HepG2 (cell line): ENCODE measurements at regions not wholly inside any gene's neighbourhood (a gene's known extent, or its start where the extent isn't known, plus 50 kb on each side); places are given as distances from the start of the nearest gene placed in this dataset.

ENCODE experiments used
- ATAC-seq: fragments of 200-7000 bp; cut with Tn5 transposase; 3 replicates; pipeline ENCODE4 v1.9.1; 2020; ENCODE audit warnings: mild to moderate bottlenecking, moderate library complexity
- BruUV-seq: library from RNA; stranded (reverse); fragments of 400-500 nt; replicated peaks from 2 replicates; lab custom pipeline; 2021; lab: Mats Ljungman, UMichigan
- CTCF ChIA-PET: fragments of 300-600 bp; formaldehyde crosslinking; extraction: SDS; loops from one replicate; lab custom pipeline; 2021; ENCODE audit warnings: low total read pairs, inconsistent platforms, low intra/inter-chr PET ratio; lab: Yijun Ruan, JAX
- POLR2A ChIA-PET: fragments of 350-600 bp; sonication (Branson Sonifier 250); formaldehyde crosslinking; loops from one replicate; lab custom pipeline; 2020; ENCODE audit warnings: antibody characterized with exemption, inconsistent platforms; lab: Yijun Ruan, JAX
- DNase-seq: peaks from one replicate; pipeline ENCODE4 v3.0.0-alpha.2; 2015; ENCODE audit warnings: low spot score
- FAIRE-seq: peaks from 3 replicates; lab custom pipeline; 2011; peaks lifted over from hg19 to GRCh38; lab: Jason Lieb, UNC
- H2AFZ ChIP-seq: one replicate; pipeline ENCODE4 v1.6.1; 2011; ENCODE audit warnings: low read length, inconsistent platforms
- H3K27ac ChIP-seq: fragments of 300-600 bp; 3 replicates; pipeline ENCODE4 v1.8.0; 2011; ENCODE audit warnings: mixed run types, mild to moderate bottlenecking, mixed read lengths, low read length, inconsistent platforms; ENCODE audit not compliant: insufficient read depth; ENCODE audit errors: extremely low read length
- H3K27me3 ChIP-seq, 2 experiments: fragments of 200-600 bp in 1 of 2; 2 replicates in 1 of 2; 3 replicates in 1 of 2; pipeline versions ENCODE4 v1.6.0 to v1.8.0; 2011; ENCODE audit warnings: low read length in 2 of 2, mild to moderate bottlenecking in 2 of 2, moderate library complexity in 2 of 2, inconsistent platforms in 1 of 2; ENCODE audit not compliant: insufficient read depth in 2 of 2, control insufficient read depth in 1 of 2
- H3K36me3 ChIP-seq, 2 experiments: fragments of 200-600 bp in 1 of 2; replicated peaks in 1 of 2; 2 replicates in 1 of 2; 3 replicates in 1 of 2; pipeline versions ENCODE4 v1.5.1 to v1.8.0; 2011; ENCODE audit warnings: low read length in 2 of 2, inconsistent platforms in 1 of 2; ENCODE audit not compliant: insufficient read depth in 2 of 2, control insufficient read depth in 1 of 2
- H3K4me1 ChIP-seq: 2 replicates; pipeline ENCODE4 v1.5.1; 2012; ENCODE audit warnings: low read length, inconsistent platforms; ENCODE audit not compliant: insufficient read depth
- H3K4me2 ChIP-seq: 2 replicates; pipeline ENCODE4 v1.6.0; 2011; ENCODE audit warnings: low read depth, low read length, inconsistent platforms
- H3K4me3 ChIP-seq, 3 experiments: fragments of 200-600 bp in 1 of 3; sonication (generic), shearing (Covaris generic) in 1 of 3; replicated peaks in 1 of 3; 2 replicates each; pipeline ENCODE4 v1.5.1; 2011 to 2016; ENCODE audit warnings: low read length in 3 of 3, inconsistent platforms in 2 of 3, low read depth in 2 of 3, mild to moderate bottlenecking in 2 of 3, control low read depth in 1 of 3, mixed read lengths in 1 of 3; ENCODE audit not compliant: insufficient read depth in 1 of 3
- H3K79me2 ChIP-seq: one replicate; pipeline ENCODE4 v1.6.1; 2011; ENCODE audit warnings: low read length, inconsistent platforms; ENCODE audit not compliant: insufficient read depth
- H3K9ac ChIP-seq: 2 replicates; pipeline ENCODE4 v1.6.0; 2011; ENCODE audit warnings: mild to moderate bottlenecking, low read depth, low read length, inconsistent platforms; ENCODE audit not compliant: insufficient read depth
- H3K9me3 ChIP-seq: 2 replicates; pipeline ENCODE4 v1.5.1; 2012; ENCODE audit warnings: mild to moderate bottlenecking, low read length
- H4K20me1 ChIP-seq: 2 replicates; pipeline ENCODE4 v1.6.0; 2011; ENCODE audit warnings: inconsistent platforms, mild to moderate bottlenecking, low read length, moderate library complexity; ENCODE audit not compliant: insufficient read depth
- FIP1L1 ChIP-seq: fragments of 200-400 bp; formaldehyde crosslinking; IDR thresholded peaks from 2 replicates; pipeline ENCODE4 v1.6.1; 2018; ENCODE audit warnings: low read depth, mild to moderate bottlenecking, low read length, moderate library complexity, borderline replicate concordance; ENCODE audit not compliant: insufficient read depth
- KDM5A ChIP-seq: fragments of 200-600 bp; sonication (generic); IDR thresholded peaks from 2 replicates; pipeline ENCODE4 v1.7.0; 2018; ENCODE audit warnings: antibody characterized with exemption, mild to moderate bottlenecking, low read length, borderline replicate concordance
- KLF13 ChIP-seq: sonication (generic); formaldehyde crosslinking; IDR thresholded peaks from 2 replicates; pipeline ENCODE4 v1.4.0; 2020; ENCODE audit warnings: mild to moderate bottlenecking, missing genetic modification reagents
- MYPOP ChIP-seq: sonication (generic); formaldehyde crosslinking; IDR thresholded peaks from 2 replicates; pipeline ENCODE4 v1.8.1; 2023; ENCODE audit warnings: mild to moderate bottlenecking, moderate library complexity, missing genetic modification reagents
- PPARG ChIP-seq: conservative IDR thresholded peaks from 2 replicates; pipeline ENCODE4 v1.6.1; 2016; ENCODE audit warnings: missing biosample characterization, missing genetic modification reagents
- SRY ChIP-seq: sonication (generic); formaldehyde crosslinking; IDR thresholded peaks from 2 replicates; pipeline ENCODE4 v1.8.0; 2022; ENCODE audit warnings: mild to moderate bottlenecking, missing genetic modification reagents
- TBL1XR1 ChIP-seq: fragments of 150-350 bp; IDR thresholded peaks from 2 replicates; pipeline ENCODE4 v1.6.1; 2014; ENCODE audit warnings: borderline replicate concordance, low read length; ENCODE audit not compliant: partially characterized antibody
- WGBS: methylation state at CpG from one replicate; pipeline ENCODE4 v1.1.6; 2017; ENCODE audit warnings: low lambda C conversion rate; 5-methylcytosine and 5-hydroxymethylcytosine counted together
- in situ Hi-C: cut with HindIII; loops from 2 replicates; pipeline ENCODE4 v1.10.0; 2017; ENCODE audit warnings: low pct_unique_long_range_greater_than_20kb; ENCODE audit not compliant: extremely low pct_ligation_motif_present
- intact Hi-C: fragments of 100-400 bp; cut with micrococcal nuclease; formaldehyde crosslinking; loops from one replicate; pipeline ENCODE4 v1.10.0; 2022; ENCODE audit not compliant: unreplicated experiment

DNA sequence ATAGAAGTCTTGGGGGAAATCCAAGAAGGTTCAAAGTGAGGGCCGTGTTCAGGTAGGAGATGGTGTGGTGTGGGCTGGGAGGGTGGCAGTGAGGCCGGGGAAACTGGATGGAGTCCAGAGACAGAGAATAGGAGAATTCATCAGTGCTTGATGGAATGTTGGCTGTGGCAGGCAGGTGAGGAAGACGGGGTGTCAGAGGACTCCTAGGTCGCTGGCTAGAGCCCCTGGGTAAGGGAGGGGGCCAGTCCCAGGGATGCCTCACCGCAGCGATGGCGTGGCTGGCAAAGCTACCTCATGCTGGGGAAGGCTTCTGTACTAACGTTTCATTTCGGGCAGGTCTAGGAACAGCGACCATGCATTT is 373.0 kb downstream of the RPS24 start:
- ATAC-seq (no peak), DNase-seq (no peak), FAIRE-seq (no peak)
- ChIA-PET POLR2A (no interaction called here), CTCF (no interaction called here)
- no peaks in the 10 kb centered on the region for H3K9me3 ChIP-seq
- H3K27me3 ChIP-seq = peaks cover 4 to 68% of the 10 kb centered on the region in 2 experiments; a peak in 4 of 5 replicates
- H3K4me3 ChIP-seq = peak overlapping the region in 1 of 3 experiments; percentile 38; a peak in 1 of 6 replicates
- no peaks in the 10 kb centered on the region; the same call in 1 of the 2 replicates for H3K4me1 ChIP-seq
- intact Hi-C loops = no loop called here
- in situ Hi-C loops = no loop called here
- TF ChIP-seq PPARG (no peak), KLF13 (no peak), FIP1L1 (no peak), MYPOP (CRISPR knock-in tag) (no peak), SRY (CRISPR knock-in tag) (no peak), KDM5A (no peak), TBL1XR1 (no peak)
- H3K79me2 ChIP-seq = no peaks in the 10 kb centered on the region
- no TSS peak for BruUV-seq
- no peaks in the 10 kb centered on the region for H4K20me1 ChIP-seq
- H3K27ac ChIP-seq = no peak overlapping the region
- no peak overlapping the region for H2AFZ ChIP-seq
- no peaks in the 10 kb centered on the region for H3K36me3 ChIP-seq
- no peak overlapping the region for H3K9ac ChIP-seq
- WGBS = 21% methylated on average over 5 of the region's 10 CpGs
- H3K4me2 ChIP-seq = peak overlapping the region; percentile 58; the same call in 1 of the 2 replicates
